GM23338 (cell line): ENCODE measurements at regions not wholly inside any gene's neighbourhood (a gene's known extent, or its start where the extent isn't known, plus 50 kb on each side); places are given as distances from the start of the nearest gene placed in this dataset.

Experiments used
- ATAC-seq: fragments of 200-7000 bp; cut with Tn5 transposase; 3 replicates; pipeline ENCODE4 v1.9.1; 2020
- DNase-seq: peaks from one replicate; pipeline ENCODE4 v3.0.0-alpha.2; 2015; ENCODE audit warnings: low spot score
- H2AFZ ChIP-seq: fragments of 200-600 bp; sonication (generic); 2 replicates; pipeline ENCODE4 v1.8.0; 2016; ENCODE audit warnings: antibody characterized with exemption, mild to moderate bottlenecking, moderate library complexity
- H3F3A ChIP-seq: fragments of 200-600 bp; sonication (generic); replicated peaks from 2 replicates; pipeline ENCODE4 v1.8.0; 2017; ENCODE audit warnings: antibody characterized with exemption, mixed run types, low read depth
- H3K27ac ChIP-seq: fragments of 200-600 bp; sonication (generic); 2 replicates; pipeline ENCODE4 v1.6.1; 2016; ENCODE audit warnings: low read depth
- H3K27me3 ChIP-seq: fragments of 200-600 bp; sonication (generic); 2 replicates; pipeline ENCODE4 v1.8.0; 2016; ENCODE audit warnings: mild to moderate bottlenecking, mixed run types, moderate library complexity; ENCODE audit not compliant: insufficient read depth
- H3K36me3 ChIP-seq: fragments of 200-600 bp; sonication (generic); 2 replicates; pipeline ENCODE4 v1.8.0; 2016; ENCODE audit warnings: mild to moderate bottlenecking; ENCODE audit not compliant: insufficient read depth
- H3K4me1 ChIP-seq: fragments of 200-600 bp; sonication (generic); 2 replicates; pipeline ENCODE4 v1.8.0; 2016; ENCODE audit warnings: mild to moderate bottlenecking, moderate library complexity; ENCODE audit not compliant: insufficient read depth
- H3K4me2 ChIP-seq: fragments of 200-600 bp; sonication (generic); 2 replicates; pipeline ENCODE4 v1.7.1; 2017; ENCODE audit warnings: mixed run types
- H3K4me3 ChIP-seq: fragments of 200-600 bp; sonication (generic); 2 replicates; pipeline ENCODE4 v1.6.1; 2016; ENCODE audit warnings: mixed run types
- H3K79me2 ChIP-seq: fragments of 200-600 bp; sonication (generic); replicated peaks from 2 replicates; pipeline ENCODE4 v1.8.0; 2017; ENCODE audit warnings: mild to moderate bottlenecking; ENCODE audit not compliant: insufficient read depth
- H3K9me2 ChIP-seq: fragments of 200-600 bp; sonication (generic); 2 replicates; pipeline ENCODE4 v1.8.0; 2017; ENCODE audit not compliant: insufficient read depth
- H4K20me1 ChIP-seq: fragments of 200-600 bp; sonication (generic); replicated peaks from 2 replicates; pipeline ENCODE4 v1.8.0; 2017; ENCODE audit warnings: mild to moderate bottlenecking; ENCODE audit not compliant: insufficient read depth
- H3K27ac Mint-ChIP-seq: 2 replicates; pipeline ENCODE4 v1.8.0; 2020; ENCODE audit warnings: inconsistent platforms, mild to moderate bottlenecking, moderate library complexity, mixed read lengths
- H3K27me3 Mint-ChIP-seq: 3 replicates; pipeline ENCODE4 v1.8.0; 2022; ENCODE audit warnings: low read depth, mild to moderate bottlenecking, moderate library complexity, mixed read lengths, inconsistent platforms; ENCODE audit not compliant: insufficient read depth, poor library complexity
- H3K36me3 Mint-ChIP-seq: 3 replicates; pipeline ENCODE4 v1.8.0; 2021; ENCODE audit warnings: low read depth, mild to moderate bottlenecking, inconsistent platforms, moderate library complexity, mixed read lengths
- H3K4me1 Mint-ChIP-seq: 3 replicates; pipeline ENCODE4 v1.8.0; 2020; ENCODE audit warnings: mild to moderate bottlenecking, inconsistent platforms, mixed read lengths
- H3K4me3 Mint-ChIP-seq: 3 replicates; pipeline ENCODE4 v1.8.0; 2021; ENCODE audit warnings: moderate library complexity, mild to moderate bottlenecking, inconsistent platforms, mixed read lengths
- H3K9me3 Mint-ChIP-seq: 3 replicates; pipeline ENCODE4 v1.8.0; 2020; ENCODE audit warnings: moderate library complexity, mild to moderate bottlenecking, inconsistent platforms, mixed read lengths
- TF ChIP-seq, protein P1 (sequence below): fragments of 250-450 bp; sonication (Bioruptor Pico); IDR thresholded peaks from 2 replicates; pipeline ENCODE4 v1.5.0; 2020; ENCODE audit warnings: mild to moderate bottlenecking, moderate library complexity
- TF ChIP-seq, protein P2 (sequence below): IDR thresholded peaks from 2 replicates; pipeline ENCODE4 v1.6.1; 2016; ENCODE audit warnings: antibody characterized with exemption
- TF ChIP-seq, protein P3 (sequence below), 2 experiments: fragments of 200-600 bp in 1 of 2; sonication (generic) in 1 of 2; conservative IDR thresholded peaks; 2 replicates each; pipeline versions ENCODE4 v1.5.1 to v1.6.1; 2016 to 2017; ENCODE audit warnings: antibody characterized with exemption in 2 of 2, low read depth in 2 of 2, mild to moderate bottlenecking in 2 of 2, moderate library complexity in 1 of 2

DNA sequence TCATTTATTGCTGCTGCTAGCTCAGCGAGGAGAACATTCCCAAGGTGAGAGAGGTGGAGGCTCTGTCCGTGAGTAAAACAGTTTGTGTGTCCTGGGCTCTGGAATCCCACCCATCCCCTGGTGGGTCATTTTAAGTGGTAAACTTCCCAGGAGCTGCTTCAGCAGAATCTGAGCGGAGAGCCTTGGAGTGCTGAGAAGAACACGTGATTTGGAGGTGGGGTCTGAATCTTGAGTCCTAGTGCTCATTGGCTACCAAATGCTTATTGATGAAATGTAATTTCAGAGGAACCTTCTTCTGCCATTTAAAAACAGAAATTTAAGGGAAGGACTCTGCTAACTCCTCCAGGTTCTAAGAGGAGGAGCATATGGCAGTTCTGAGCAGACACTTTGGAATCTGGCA lies 132.4 kb downstream of the CDH26 start:
- no peak overlapping the region for H3K27ac Mint-ChIP-seq
- peaks cover 8% of the 10 kb centered on the region; the same call in 2 of the 3 replicates for H3K36me3 Mint-ChIP-seq
- no peak overlapping the region for H3K4me3 Mint-ChIP-seq
- H3K27me3 Mint-ChIP-seq: peaks cover 11% of the 10 kb centered on the region
- Histone ChIP-seq H3K4me2 (no peak overlapping the region), H3F3A (no peaks in the 10 kb centered on the region), H2AFZ (no peak overlapping the region), H3K27ac (no peak overlapping the region), H3K4me3 (no peak overlapping the region), H3K36me3 (no peaks in the 10 kb centered on the region), H3K27me3 (no peaks in the 10 kb centered on the region), H3K4me1 (no peaks in the 10 kb centered on the region), H3K9me2 (no peaks in the 10 kb centered on the region), H3K79me2 (no peaks in the 10 kb centered on the region), H4K20me1 (no peaks in the 10 kb centered on the region)
- peaks cover 38% of the 10 kb centered on the region for H3K9me3 Mint-ChIP-seq
- DNase-seq (no peak), ATAC-seq (no peak)
- H3K4me1 Mint-ChIP-seq: no peaks in the 10 kb centered on the region
- TF ChIP-seq, protein P1, sequence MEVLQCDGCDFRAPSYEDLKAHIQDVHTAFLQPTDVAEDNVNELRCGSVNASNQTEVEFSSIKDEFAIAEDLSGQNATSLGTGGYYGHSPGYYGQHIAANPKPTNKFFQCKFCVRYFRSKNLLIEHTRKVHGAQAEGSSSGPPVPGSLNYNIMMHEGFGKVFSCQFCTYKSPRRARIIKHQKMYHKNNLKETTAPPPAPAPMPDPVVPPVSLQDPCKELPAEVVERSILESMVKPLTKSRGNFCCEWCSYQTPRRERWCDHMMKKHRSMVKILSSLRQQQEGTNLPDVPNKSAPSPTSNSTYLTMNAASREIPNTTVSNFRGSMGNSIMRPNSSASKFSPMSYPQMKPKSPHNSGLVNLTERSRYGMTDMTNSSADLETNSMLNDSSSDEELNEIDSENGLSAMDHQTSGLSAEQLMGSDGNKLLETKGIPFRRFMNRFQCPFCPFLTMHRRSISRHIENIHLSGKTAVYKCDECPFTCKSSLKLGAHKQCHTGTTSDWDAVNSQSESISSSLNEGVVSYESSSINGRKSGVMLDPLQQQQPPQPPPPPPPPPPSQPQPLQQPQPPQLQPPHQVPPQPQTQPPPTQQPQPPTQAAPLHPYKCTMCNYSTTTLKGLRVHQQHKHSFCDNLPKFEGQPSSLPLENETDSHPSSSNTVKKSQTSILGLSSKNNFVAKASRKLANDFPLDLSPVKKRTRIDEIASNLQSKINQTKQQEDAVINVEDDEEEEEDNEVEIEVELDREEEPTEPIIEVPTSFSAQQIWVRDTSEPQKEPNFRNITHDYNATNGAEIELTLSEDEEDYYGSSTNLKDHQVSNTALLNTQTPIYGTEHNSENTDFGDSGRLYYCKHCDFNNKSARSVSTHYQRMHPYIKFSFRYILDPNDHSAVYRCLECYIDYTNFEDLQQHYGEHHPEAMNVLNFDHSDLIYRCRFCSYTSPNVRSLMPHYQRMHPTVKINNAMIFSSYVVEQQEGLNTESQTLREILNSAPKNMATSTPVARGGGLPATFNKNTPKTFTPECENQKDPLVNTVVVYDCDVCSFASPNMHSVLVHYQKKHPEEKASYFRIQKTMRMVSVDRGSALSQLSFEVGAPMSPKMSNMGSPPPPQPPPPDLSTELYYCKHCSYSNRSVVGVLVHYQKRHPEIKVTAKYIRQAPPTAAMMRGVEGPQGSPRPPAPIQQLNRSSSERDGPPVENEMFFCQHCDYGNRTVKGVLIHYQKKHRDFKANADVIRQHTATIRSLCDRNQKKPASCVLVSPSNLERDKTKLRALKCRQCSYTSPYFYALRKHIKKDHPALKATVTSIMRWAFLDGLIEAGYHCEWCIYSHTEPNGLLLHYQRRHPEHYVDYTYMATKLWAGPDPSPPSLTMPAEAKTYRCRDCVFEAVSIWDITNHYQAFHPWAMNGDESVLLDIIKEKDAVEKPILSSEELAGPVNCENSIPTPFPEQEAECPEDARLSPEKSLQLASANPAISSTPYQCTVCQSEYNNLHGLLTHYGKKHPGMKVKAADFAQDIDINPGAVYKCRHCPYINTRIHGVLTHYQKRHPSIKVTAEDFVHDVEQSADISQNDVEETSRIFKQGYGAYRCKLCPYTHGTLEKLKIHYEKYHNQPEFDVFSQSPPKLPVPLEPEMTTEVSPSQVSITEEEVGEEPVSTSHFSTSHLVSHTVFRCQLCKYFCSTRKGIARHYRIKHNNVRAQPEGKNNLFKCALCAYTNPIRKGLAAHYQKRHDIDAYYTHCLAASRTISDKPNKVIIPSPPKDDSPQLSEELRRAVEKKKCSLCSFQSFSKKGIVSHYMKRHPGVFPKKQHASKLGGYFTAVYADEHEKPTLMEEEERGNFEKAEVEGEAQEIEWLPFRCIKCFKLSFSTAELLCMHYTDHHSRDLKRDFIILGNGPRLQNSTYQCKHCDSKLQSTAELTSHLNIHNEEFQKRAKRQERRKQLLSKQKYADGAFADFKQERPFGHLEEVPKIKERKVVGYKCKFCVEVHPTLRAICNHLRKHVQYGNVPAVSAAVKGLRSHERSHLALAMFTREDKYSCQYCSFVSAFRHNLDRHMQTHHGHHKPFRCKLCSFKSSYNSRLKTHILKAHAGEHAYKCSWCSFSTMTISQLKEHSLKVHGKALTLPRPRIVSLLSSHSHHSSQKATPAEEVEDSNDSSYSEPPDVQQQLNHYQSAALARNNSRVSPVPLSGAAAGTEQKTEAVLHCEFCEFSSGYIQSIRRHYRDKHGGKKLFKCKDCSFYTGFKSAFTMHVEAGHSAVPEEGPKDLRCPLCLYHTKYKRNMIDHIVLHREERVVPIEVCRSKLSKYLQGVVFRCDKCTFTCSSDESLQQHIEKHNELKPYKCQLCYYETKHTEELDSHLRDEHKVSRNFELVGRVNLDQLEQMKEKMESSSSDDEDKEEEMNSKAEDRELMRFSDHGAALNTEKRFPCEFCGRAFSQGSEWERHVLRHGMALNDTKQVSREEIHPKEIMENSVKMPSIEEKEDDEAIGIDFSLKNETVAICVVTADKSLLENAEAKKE (CRISPR knock-in tag): no peak
- TF ChIP-seq, protein P2, sequence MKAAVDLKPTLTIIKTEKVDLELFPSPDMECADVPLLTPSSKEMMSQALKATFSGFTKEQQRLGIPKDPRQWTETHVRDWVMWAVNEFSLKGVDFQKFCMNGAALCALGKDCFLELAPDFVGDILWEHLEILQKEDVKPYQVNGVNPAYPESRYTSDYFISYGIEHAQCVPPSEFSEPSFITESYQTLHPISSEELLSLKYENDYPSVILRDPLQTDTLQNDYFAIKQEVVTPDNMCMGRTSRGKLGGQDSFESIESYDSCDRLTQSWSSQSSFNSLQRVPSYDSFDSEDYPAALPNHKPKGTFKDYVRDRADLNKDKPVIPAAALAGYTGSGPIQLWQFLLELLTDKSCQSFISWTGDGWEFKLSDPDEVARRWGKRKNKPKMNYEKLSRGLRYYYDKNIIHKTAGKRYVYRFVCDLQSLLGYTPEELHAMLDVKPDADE: no peak
- TF ChIP-seq, protein P3, sequence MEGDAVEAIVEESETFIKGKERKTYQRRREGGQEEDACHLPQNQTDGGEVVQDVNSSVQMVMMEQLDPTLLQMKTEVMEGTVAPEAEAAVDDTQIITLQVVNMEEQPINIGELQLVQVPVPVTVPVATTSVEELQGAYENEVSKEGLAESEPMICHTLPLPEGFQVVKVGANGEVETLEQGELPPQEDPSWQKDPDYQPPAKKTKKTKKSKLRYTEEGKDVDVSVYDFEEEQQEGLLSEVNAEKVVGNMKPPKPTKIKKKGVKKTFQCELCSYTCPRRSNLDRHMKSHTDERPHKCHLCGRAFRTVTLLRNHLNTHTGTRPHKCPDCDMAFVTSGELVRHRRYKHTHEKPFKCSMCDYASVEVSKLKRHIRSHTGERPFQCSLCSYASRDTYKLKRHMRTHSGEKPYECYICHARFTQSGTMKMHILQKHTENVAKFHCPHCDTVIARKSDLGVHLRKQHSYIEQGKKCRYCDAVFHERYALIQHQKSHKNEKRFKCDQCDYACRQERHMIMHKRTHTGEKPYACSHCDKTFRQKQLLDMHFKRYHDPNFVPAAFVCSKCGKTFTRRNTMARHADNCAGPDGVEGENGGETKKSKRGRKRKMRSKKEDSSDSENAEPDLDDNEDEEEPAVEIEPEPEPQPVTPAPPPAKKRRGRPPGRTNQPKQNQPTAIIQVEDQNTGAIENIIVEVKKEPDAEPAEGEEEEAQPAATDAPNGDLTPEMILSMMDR (conservative IDR thresholded peaks at IDR 0.05; ENCODE audit: low read depth in 2 of 2): no peak
